HEK293 (cell line): ENCODE measurements at regions not wholly inside any gene's neighbourhood (a gene's known extent, or its start where the extent isn't known, plus 50 kb on each side); places are given as distances from the start of the nearest gene placed in this dataset.

Source experiments
- CTCF ChIA-PET: fragments of 350-600 bp; formaldehyde crosslinking; extraction: SDS; loops from one replicate; lab custom pipeline; 2021; ENCODE audit warnings: antibody characterized with exemption; lab: Yijun Ruan, JAX
- POLR2A ChIA-PET: fragments of 300-600 bp; formaldehyde crosslinking; extraction: SDS; loops from one replicate; lab custom pipeline; 2020; ENCODE audit warnings: antibody characterized with exemption, inconsistent platforms; lab: Yijun Ruan, JAX
- H3K27ac ChIP-seq: fragments of 200-500 bp; sonication (Bioruptor generic); 2 replicates; pipeline ENCODE4 v1.5.1; 2014; ENCODE audit warnings: low read depth, low read length, control low read depth, inconsistent platforms; ENCODE audit errors: extremely low read depth
- H3K36me3 ChIP-seq, 2 experiments: fragments of 200-500 bp in 1 of 2; sonication (Bioruptor generic) in 1 of 2; 1 replicate in 1 of 2; 2 replicates in 1 of 2; pipeline ENCODE4 v1.5.1; 2014 to 2017; ENCODE audit warnings: inconsistent platforms in 2 of 2, low read length in 2 of 2; ENCODE audit not compliant: control insufficient read depth in 2 of 2, insufficient read depth in 1 of 2
- H3K4me1 ChIP-seq: fragments of 200-500 bp; sonication (Bioruptor generic); 2 replicates; pipeline ENCODE4 v1.5.1; 2014; ENCODE audit warnings: mild to moderate bottlenecking, low read length, inconsistent platforms; ENCODE audit not compliant: control insufficient read depth, insufficient read depth
- H3K4me3 ChIP-seq: 2 replicates; pipeline ENCODE4 v1.5.1; 2011; ENCODE audit warnings: low read depth, mild to moderate bottlenecking, control low read depth, low read length, moderate library complexity
- H3K9me3 ChIP-seq: fragments of 200-500 bp; sonication (Bioruptor generic); 2 replicates; pipeline ENCODE4 v1.5.1; 2014; ENCODE audit warnings: low read depth, low read length, inconsistent platforms; ENCODE audit not compliant: control insufficient read depth, insufficient read depth
- HOXC10 ChIP-seq: sonication (generic); formaldehyde crosslinking; IDR thresholded peaks from 2 replicates; pipeline ENCODE4 v1.8.1; 2023; ENCODE audit warnings: mild to moderate bottlenecking, missing genetic modification reagents
- PRDM1 ChIP-seq: fragments of 450-650 bp; formaldehyde crosslinking; IDR thresholded peaks from 2 replicates; pipeline ENCODE4; 2016; ENCODE audit warnings: missing biosample characterization, missing genetic modification characterization
- RBAK ChIP-seq: fragments of 450-650 bp; formaldehyde crosslinking; IDR thresholded peaks from 2 replicates; pipeline ENCODE4 v1.5.1; 2016; ENCODE audit warnings: missing biosample characterization, missing genetic modification characterization
- WT1 ChIP-seq: fragments of 450-650 bp; formaldehyde crosslinking; IDR thresholded peaks from 2 replicates; pipeline ENCODE4 v1.5.1; 2016; ENCODE audit warnings: missing biosample characterization, missing genetic modification characterization
- ZNF138 ChIP-seq: fragments of 450-650 bp; formaldehyde crosslinking; IDR thresholded peaks from 2 replicates; pipeline ENCODE4 v1.5.1; 2016; ENCODE audit warnings: missing biosample characterization, missing genetic modification characterization, borderline replicate concordance
- ZNF169 ChIP-seq: fragments of 450-650 bp; formaldehyde crosslinking; IDR thresholded peaks from 2 replicates; pipeline ENCODE4 v1.5.1; 2016; ENCODE audit warnings: missing biosample characterization, missing genetic modification characterization
- ZNF175 ChIP-seq: fragments of 450-650 bp; formaldehyde crosslinking; IDR thresholded peaks from 2 replicates; pipeline ENCODE4 v1.5.1; 2016; ENCODE audit warnings: missing biosample characterization, missing genetic modification characterization
- ZNF24 ChIP-seq: fragments of 450-650 bp; formaldehyde crosslinking; IDR thresholded peaks from 2 replicates; pipeline ENCODE4 v1.5.1; 2016; ENCODE audit warnings: missing biosample characterization, missing genetic modification characterization
- ZNF324 ChIP-seq: fragments of 450-650 bp; formaldehyde crosslinking; IDR thresholded peaks from 2 replicates; pipeline ENCODE4 v1.5.1; 2016; ENCODE audit warnings: missing biosample characterization, missing genetic modification characterization
- ZNF341 ChIP-seq: fragments of 450-650 bp; formaldehyde crosslinking; IDR thresholded peaks from 2 replicates; pipeline ENCODE4; 2016; ENCODE audit warnings: low read depth, missing biosample characterization, missing genetic modification characterization
- ZNF416 ChIP-seq: fragments of 450-650 bp; formaldehyde crosslinking; IDR thresholded peaks from 2 replicates; pipeline ENCODE4 v1.5.1; 2016; ENCODE audit warnings: missing biosample characterization, missing genetic modification characterization
- ZNF423 ChIP-seq: fragments of 450-650 bp; formaldehyde crosslinking; IDR thresholded peaks from 2 replicates; pipeline ENCODE4 v1.5.1; 2016; ENCODE audit warnings: missing biosample characterization, missing genetic modification characterization
- ZNF521 ChIP-seq: fragments of 450-650 bp; formaldehyde crosslinking; IDR thresholded peaks from 2 replicates; pipeline ENCODE4 v1.5.1; 2017; ENCODE audit warnings: missing biosample characterization, mild to moderate bottlenecking, missing genetic modification characterization
- ZNF585B ChIP-seq: fragments of 450-650 bp; formaldehyde crosslinking; IDR thresholded peaks from 2 replicates; pipeline ENCODE4 v1.5.1; 2016; ENCODE audit warnings: missing biosample characterization, missing genetic modification characterization
- ZNF610 ChIP-seq: fragments of 450-650 bp; formaldehyde crosslinking; IDR thresholded peaks from 2 replicates; pipeline ENCODE4 v1.5.1; 2016; ENCODE audit warnings: missing biosample characterization, missing genetic modification characterization, borderline replicate concordance
- ZNF670 ChIP-seq: fragments of 450-650 bp; formaldehyde crosslinking; IDR thresholded peaks from 2 replicates; pipeline ENCODE4 v1.5.1; 2016; ENCODE audit warnings: missing biosample characterization, missing genetic modification characterization, low read depth
- ZNF791 ChIP-seq: fragments of 450-650 bp; formaldehyde crosslinking; IDR thresholded peaks from 2 replicates; pipeline ENCODE4 v1.5.1; 2016; ENCODE audit warnings: missing biosample characterization, missing genetic modification characterization
- TF ChIP-seq, protein P1 (sequence below): fragments of 450-650 bp; formaldehyde crosslinking; IDR thresholded peaks from 2 replicates; pipeline ENCODE4 v1.5.1; 2017; ENCODE audit warnings: missing biosample characterization, missing genetic modification characterization
- TF ChIP-seq, protein P2 (sequence below): fragments of 450-650 bp; formaldehyde crosslinking; conservative IDR thresholded peaks from 2 replicates; pipeline ENCODE4 v1.5.1; 2016; ENCODE audit warnings: low read depth, missing biosample characterization, missing genetic modification characterization
- TF ChIP-seq, protein P3 (sequence below): sonication (generic); formaldehyde crosslinking; IDR thresholded peaks from 2 replicates; pipeline ENCODE4 v1.8.1; 2022; ENCODE audit warnings: mild to moderate bottlenecking, moderate library complexity, missing genetic modification reagents
- TF ChIP-seq, protein P4 (sequence below): fragments of 450-650 bp; IDR thresholded peaks from 2 replicates; pipeline ENCODE4 v1.5.1; 2018; ENCODE audit warnings: missing biosample characterization, missing genetic modification characterization
- TF ChIP-seq, protein P5 (sequence below): fragments of 450-650 bp; formaldehyde crosslinking; IDR thresholded peaks from 2 replicates; pipeline ENCODE4 v1.5.1; 2016; ENCODE audit warnings: missing biosample characterization, missing genetic modification characterization
- TF ChIP-seq, protein P6 (sequence below): fragments of 450-650 bp; formaldehyde crosslinking; IDR thresholded peaks from 2 replicates; pipeline ENCODE4 v1.5.1; 2017; ENCODE audit warnings: missing biosample characterization, missing genetic modification characterization

DNA sequence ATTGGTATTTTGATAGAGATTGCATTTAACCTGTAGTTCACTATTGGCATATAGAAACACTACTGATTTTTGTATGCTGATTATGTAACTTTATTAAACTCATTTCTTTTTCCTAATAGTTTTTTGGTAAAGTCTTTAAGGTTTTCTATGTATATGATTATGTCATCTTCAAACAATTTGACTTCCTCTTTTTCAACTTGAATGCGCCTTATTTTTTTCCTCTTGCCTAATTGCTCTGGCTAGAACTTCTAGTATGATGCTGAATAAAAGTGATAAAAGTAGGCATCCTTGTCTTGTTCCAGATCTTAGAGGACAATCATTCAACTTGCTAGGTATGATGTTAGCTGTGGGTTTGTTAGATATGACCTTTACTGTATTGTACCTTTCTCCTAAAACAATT, 1034.9 kb downstream of the PCDH9 start (continued):
- TF ChIP-seq, protein P1, sequence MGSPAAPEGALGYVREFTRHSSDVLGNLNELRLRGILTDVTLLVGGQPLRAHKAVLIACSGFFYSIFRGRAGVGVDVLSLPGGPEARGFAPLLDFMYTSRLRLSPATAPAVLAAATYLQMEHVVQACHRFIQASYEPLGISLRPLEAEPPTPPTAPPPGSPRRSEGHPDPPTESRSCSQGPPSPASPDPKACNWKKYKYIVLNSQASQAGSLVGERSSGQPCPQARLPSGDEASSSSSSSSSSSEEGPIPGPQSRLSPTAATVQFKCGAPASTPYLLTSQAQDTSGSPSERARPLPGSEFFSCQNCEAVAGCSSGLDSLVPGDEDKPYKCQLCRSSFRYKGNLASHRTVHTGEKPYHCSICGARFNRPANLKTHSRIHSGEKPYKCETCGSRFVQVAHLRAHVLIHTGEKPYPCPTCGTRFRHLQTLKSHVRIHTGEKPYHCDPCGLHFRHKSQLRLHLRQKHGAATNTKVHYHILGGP (tag by site-specific recombination), result no peak
- TF ChIP-seq ZNF416 (tag by site-specific recombination) (no peak), RBAK (tag by site-specific recombination) (no peak), ZNF24 (no peak), HOXC10 (CRISPR knock-in tag) (no peak), ZNF138 (no peak)

DNA sequence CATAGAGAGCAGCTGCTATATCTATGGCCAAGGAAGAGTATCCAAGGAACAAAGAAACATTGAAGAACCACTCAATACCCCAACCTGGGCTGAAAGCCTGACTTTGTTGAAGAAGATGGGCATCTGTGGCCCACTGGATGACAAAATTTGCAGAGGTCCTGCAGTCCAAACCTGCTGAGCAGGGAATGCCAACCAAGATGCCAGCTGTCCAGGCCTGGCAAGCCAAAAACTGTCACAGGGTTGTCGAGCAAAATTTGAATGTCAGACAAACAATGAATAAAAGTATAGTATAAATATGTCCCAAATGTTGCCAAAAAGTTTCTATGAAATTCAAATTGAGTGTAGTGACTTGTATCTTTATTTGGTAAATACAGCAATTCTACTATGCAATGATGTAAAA, 1040.2 kb downstream of the PCDH9 start:
- no peaks in the 10 kb centered on the region for H3K9me3 ChIP-seq
- H3K36me3 ChIP-seq, result no peaks in the 10 kb centered on the region
- TF ChIP-seq, protein P2, sequence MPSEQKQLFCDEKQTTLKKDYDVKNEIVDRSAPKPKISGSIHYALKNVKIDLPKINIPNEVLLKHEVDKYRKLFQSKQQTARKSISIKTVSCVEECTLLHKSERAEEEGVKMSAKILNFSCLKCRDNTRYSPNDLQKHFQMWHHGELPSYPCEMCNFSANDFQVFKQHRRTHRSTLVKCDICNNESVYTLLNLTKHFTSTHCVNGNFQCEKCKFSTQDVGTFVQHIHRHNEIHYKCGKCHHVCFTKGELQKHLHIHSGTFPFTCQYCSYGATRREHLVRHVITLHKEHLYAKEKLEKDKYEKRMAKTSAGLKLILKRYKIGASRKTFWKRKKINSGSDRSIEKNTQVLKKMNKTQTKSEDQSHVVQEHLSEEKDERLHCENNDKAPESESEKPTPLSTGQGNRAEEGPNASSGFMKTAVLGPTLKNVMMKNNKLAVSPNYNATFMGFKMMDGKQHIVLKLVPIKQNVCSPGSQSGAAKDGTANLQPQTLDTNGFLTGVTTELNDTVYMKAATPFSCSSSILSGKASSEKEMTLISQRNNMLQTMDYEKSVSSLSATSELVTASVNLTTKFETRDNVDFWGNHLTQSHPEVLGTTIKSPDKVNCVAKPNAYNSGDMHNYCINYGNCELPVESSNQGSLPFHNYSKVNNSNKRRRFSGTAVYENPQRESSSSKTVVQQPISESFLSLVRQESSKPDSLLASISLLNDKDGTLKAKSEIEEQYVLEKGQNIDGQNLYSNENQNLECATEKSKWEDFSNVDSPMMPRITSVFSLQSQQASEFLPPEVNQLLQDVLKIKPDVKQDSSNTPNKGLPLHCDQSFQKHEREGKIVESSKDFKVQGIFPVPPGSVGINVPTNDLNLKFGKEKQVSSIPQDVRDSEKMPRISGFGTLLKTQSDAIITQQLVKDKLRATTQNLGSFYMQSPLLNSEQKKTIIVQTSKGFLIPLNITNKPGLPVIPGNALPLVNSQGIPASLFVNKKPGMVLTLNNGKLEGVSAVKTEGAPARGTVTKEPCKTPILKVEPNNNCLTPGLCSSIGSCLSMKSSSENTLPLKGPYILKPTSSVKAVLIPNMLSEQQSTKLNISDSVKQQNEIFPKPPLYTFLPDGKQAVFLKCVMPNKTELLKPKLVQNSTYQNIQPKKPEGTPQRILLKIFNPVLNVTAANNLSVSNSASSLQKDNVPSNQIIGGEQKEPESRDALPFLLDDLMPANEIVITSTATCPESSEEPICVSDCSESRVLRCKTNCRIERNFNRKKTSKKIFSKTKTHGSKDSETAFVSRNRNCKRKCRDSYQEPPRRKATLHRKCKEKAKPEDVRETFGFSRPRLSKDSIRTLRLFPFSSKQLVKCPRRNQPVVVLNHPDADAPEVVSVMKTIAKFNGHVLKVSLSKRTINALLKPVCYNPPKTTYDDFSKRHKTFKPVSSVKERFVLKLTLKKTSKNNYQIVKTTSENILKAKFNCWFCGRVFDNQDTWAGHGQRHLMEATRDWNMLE (tag by site-specific recombination), result no peak
- no peak for TF ChIP-seq ZNF341 (tag by site-specific recombination)
- TF ChIP-seq, protein P3, sequence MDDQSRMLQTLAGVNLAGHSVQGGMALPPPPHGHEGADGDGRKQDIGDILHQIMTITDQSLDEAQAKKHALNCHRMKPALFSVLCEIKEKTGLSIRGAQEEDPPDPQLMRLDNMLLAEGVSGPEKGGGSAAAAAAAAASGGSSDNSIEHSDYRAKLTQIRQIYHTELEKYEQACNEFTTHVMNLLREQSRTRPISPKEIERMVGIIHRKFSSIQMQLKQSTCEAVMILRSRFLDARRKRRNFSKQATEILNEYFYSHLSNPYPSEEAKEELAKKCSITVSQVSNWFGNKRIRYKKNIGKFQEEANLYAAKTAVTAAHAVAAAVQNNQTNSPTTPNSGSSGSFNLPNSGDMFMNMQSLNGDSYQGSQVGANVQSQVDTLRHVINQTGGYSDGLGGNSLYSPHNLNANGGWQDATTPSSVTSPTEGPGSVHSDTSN (CRISPR knock-in tag), result no peak
- no peak for TF ChIP-seq ZNF423 (tag by site-specific recombination)
- TF ChIP-seq ZNF175 (tag by site-specific recombination), result no peak
- TF ChIP-seq ZNF670 (tag by site-specific recombination), result no peak
- TF ChIP-seq, protein P4, sequence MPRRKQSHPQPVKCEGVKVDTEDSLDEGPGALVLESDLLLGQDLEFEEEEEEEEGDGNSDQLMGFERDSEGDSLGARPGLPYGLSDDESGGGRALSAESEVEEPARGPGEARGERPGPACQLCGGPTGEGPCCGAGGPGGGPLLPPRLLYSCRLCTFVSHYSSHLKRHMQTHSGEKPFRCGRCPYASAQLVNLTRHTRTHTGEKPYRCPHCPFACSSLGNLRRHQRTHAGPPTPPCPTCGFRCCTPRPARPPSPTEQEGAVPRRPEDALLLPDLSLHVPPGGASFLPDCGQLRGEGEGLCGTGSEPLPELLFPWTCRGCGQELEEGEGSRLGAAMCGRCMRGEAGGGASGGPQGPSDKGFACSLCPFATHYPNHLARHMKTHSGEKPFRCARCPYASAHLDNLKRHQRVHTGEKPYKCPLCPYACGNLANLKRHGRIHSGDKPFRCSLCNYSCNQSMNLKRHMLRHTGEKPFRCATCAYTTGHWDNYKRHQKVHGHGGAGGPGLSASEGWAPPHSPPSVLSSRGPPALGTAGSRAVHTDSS, result no peak
- no peak for TF ChIP-seq ZNF585B (tag by site-specific recombination)
- no peak for TF ChIP-seq ZNF324 (tag by site-specific recombination)
- TF ChIP-seq PRDM1 (tag by site-specific recombination), result no peak
- no peak for TF ChIP-seq WT1 (tag by site-specific recombination)
- TF ChIP-seq ZNF610 (tag by site-specific recombination), result no peak
- TF ChIP-seq ZNF521, result no peak
- no peak for TF ChIP-seq ZNF138
- TF ChIP-seq, protein P5, sequence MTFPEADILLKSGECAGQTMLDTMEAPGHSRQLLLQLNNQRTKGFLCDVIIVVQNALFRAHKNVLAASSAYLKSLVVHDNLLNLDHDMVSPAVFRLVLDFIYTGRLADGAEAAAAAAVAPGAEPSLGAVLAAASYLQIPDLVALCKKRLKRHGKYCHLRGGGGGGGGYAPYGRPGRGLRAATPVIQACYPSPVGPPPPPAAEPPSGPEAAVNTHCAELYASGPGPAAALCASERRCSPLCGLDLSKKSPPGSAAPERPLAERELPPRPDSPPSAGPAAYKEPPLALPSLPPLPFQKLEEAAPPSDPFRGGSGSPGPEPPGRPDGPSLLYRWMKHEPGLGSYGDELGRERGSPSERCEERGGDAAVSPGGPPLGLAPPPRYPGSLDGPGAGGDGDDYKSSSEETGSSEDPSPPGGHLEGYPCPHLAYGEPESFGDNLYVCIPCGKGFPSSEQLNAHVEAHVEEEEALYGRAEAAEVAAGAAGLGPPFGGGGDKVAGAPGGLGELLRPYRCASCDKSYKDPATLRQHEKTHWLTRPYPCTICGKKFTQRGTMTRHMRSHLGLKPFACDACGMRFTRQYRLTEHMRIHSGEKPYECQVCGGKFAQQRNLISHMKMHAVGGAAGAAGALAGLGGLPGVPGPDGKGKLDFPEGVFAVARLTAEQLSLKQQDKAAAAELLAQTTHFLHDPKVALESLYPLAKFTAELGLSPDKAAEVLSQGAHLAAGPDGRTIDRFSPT (tag by site-specific recombination), result no peak
- TF ChIP-seq, protein P6, sequence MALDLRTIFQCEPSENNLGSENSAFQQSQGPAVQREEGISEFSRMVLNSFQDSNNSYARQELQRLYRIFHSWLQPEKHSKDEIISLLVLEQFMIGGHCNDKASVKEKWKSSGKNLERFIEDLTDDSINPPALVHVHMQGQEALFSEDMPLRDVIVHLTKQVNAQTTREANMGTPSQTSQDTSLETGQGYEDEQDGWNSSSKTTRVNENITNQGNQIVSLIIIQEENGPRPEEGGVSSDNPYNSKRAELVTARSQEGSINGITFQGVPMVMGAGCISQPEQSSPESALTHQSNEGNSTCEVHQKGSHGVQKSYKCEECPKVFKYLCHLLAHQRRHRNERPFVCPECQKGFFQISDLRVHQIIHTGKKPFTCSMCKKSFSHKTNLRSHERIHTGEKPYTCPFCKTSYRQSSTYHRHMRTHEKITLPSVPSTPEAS (tag by site-specific recombination), result no peak
- TF ChIP-seq ZNF791 (tag by site-specific recombination), result no peak
- TF ChIP-seq ZNF169, result no peak
- no peaks in the 10 kb centered on the region for H3K4me1 ChIP-seq
- ChIA-PET CTCF (interaction anchor here (0.6 kb wide), 1 partner anchor 115 kb away, joined by 4 read pairs; no protein-coding TSS in a partner anchor), POLR2A (no interaction called here)
- H3K4me3 ChIP-seq, result no peak overlapping the region
- no peak overlapping the region for H3K27ac ChIP-seq
